HG02885 (cell line): ENCODE measurements at regions not wholly inside any gene's neighbourhood (a gene's known extent, or its start where the extent isn't known, plus 50 kb on each side); places are given as distances from the start of the nearest gene placed in this dataset.

Experiments used
- ATAC-seq: cut with Tn5 transposase; IDR thresholded peaks from one replicate; pipeline ENCODE4 v1.9.1; 2021; ENCODE audit warnings: mild to moderate bottlenecking; ENCODE audit not compliant: unreplicated experiment, poor library complexity

GRCh38 chr3:95389725-95390313 lies 1327.0 kb downstream of the NSUN3 start:
- ATAC-seq, result no peak

- ATAC-seq, result no peak
These were observed 1331.4 kb downstream of the NSUN3 start for GRCh38 chr3:95394286-95394685.

- no peak for ATAC-seq
These were observed 1336.7 kb downstream of the NSUN3 start for GRCh38 chr3:95399585-95399984.

GRCh38 chr3:95401693-95402092 lies 1338.8 kb downstream of the NSUN3 start:
- no peak for ATAC-seq

- ATAC-seq, result no peak
These were observed 1345.0 kb downstream of the NSUN3 start for GRCh38 chr3:95407709-95408463.

GRCh38 chr3:95408464-95408862 lies 1345.6 kb downstream of the NSUN3 start:
- no peak for ATAC-seq

GRCh38 chr3:95418251-95418650 lies 1355.4 kb downstream of the NSUN3 start:
- ATAC-seq, result no peak

- no peak for ATAC-seq
These were observed 1361.4 kb downstream of the NSUN3 start for GRCh38 chr3:95424279-95424678.

GRCh38 chr3:95434491-95434890 lies 1371.6 kb downstream of the NSUN3 start:
- no peak for ATAC-seq

- no peak for ATAC-seq
These were observed 1374.5 kb downstream of the NSUN3 start for GRCh38 chr3:95437409-95437808.

- no peak for ATAC-seq
These were observed 1375.4 kb downstream of the NSUN3 start for GRCh38 chr3:95438274-95438673.

GRCh38 chr3:95442766-95443165 lies 1371.6 kb upstream of the EPHA6 start:
- ATAC-seq, result no peak

- ATAC-seq, result no peak
These were observed 1364.6 kb upstream of the EPHA6 start for GRCh38 chr3:95449841-95450240.

- no peak for ATAC-seq
These were observed 1361.2 kb upstream of the EPHA6 start for GRCh38 chr3:95453242-95453641.

- no peak for ATAC-seq
These were observed 1357.6 kb upstream of the EPHA6 start for GRCh38 chr3:95456835-95457234.

- no peak for ATAC-seq
These were observed 1354.7 kb upstream of the EPHA6 start for GRCh38 chr3:95459706-95460105.

- no peak for ATAC-seq
These were observed 1354.1 kb upstream of the EPHA6 start for GRCh38 chr3:95460274-95460673.

- no peak for ATAC-seq
These were observed 1352.2 kb upstream of the EPHA6 start for GRCh38 chr3:95462161-95462560.

- no peak for ATAC-seq
These were observed 1350.0 kb upstream of the EPHA6 start for GRCh38 chr3:95464346-95464745.

- ATAC-seq, result no peak
These were observed 1346.1 kb upstream of the EPHA6 start for GRCh38 chr3:95468331-95468730.

GRCh38 chr3:95474338-95474737 lies 1340.1 kb upstream of the EPHA6 start:
- ATAC-seq, result no peak

- no peak for ATAC-seq
These were observed 1337.9 kb upstream of the EPHA6 start for GRCh38 chr3:95476534-95476933.
